Gastrocnemius medialis (tissue), 4 donors: ENCODE measurements at regions not wholly inside any gene's neighbourhood (a gene's known extent, or its start where the extent isn't known, plus 50 kb on each side); places are given as distances from the start of the nearest gene placed in this dataset.

ENCODE experiments used
- POLR2A ChIP-seq, 2 donors: fragments of 450-650 bp; IDR thresholded peaks; one replicate each; pipeline ENCODE4 v1.6.1; 2017; ENCODE audit warnings: antibody characterized with exemption in 2 of 2, mild to moderate bottlenecking in 2 of 2, moderate library complexity in 2 of 2
- TF ChIP-seq, protein P1 (sequence below), 5 experiments: fragments of 450-650 bp in 3 of 5; fragments of 200-600 bp in 2 of 5; sonication (generic) in 2 of 5; IDR thresholded peaks in 4 of 5; conservative IDR thresholded peaks in 1 of 5; 1 replicate in 4 of 5; 2 replicates in 1 of 5; pipeline ENCODE4 v1.5.1; 2016 to 2019; ENCODE audit warnings: antibody characterized with exemption in 5 of 5, mild to moderate bottlenecking in 3 of 5, moderate library complexity in 3 of 5

DNA sequence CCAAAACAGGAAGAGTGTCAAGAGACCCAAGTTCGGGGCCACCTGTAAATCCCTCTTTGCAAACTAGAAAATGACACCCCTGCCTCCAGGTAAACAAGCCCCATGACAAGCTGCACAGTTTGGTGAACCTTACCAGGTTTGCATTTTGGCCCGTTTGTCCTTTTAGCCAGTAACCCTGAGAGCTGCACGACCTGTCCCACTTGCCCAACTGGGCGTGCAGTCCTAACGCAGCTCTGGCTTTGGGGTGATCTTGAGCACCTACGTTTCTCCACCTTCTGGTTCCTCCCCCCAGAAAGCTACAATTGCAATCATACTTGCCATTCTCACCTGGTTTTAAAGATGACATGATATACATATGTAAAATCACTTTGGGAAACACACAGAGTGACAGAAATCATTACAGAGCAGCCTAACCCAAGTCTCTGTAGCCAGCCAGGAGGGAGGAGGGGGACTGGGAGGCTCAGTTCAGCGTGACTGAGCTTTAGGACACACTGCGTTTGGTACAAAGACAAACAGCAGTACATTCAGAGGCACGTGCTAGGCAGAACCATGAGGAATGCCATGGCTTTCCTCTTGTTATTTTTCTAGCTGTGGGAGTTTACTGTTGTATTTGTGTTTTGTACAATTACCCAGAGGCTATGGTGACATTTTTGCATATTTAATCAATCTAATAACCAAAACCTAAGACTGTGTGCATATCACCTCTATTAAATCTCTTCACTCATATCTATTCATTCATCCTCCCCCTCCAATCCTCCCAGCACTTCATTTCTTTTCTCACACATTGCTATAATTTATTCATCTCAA, 304.0 kb downstream of the IRS1 start:
- TF ChIP-seq, protein P1, sequence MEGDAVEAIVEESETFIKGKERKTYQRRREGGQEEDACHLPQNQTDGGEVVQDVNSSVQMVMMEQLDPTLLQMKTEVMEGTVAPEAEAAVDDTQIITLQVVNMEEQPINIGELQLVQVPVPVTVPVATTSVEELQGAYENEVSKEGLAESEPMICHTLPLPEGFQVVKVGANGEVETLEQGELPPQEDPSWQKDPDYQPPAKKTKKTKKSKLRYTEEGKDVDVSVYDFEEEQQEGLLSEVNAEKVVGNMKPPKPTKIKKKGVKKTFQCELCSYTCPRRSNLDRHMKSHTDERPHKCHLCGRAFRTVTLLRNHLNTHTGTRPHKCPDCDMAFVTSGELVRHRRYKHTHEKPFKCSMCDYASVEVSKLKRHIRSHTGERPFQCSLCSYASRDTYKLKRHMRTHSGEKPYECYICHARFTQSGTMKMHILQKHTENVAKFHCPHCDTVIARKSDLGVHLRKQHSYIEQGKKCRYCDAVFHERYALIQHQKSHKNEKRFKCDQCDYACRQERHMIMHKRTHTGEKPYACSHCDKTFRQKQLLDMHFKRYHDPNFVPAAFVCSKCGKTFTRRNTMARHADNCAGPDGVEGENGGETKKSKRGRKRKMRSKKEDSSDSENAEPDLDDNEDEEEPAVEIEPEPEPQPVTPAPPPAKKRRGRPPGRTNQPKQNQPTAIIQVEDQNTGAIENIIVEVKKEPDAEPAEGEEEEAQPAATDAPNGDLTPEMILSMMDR (IDR thresholded peaks at IDR 0.05 in 4 of 5, conservative IDR thresholded peaks at IDR 0.05 in 1 of 5), result no peak
- TF ChIP-seq POLR2A (IDR thresholded peaks at IDR 0.05), result no peak
